ENCODE measurements at regions not wholly inside any gene's neighbourhood (a gene's known extent, or its start where the extent isn't known, plus 50 kb on each side); places are given as distances from the start of the nearest gene placed in this dataset.

DNA sequence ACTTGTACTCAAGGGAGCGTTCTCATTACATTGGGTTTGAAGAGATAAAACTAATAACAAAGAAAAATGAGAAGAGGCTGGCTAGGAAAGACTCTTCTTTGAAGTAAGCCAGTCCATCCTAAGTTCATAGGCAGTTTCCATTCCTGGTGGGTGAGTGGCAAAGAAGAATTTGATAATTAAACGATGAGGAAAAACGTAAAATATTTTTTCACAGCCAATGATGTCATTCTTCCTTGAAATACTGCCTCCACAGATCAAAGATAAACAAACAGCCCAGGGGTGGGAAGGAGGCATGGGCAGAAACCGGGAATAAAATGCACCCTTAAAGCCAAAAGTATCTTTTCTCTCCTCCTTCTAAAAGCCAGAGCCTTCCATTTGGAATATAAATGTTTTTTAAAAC is 346.6 kb downstream of the PMP22 start:
- intact Hi-C loops (cut with micrococcal nuclease) = no loop called here

DNA sequence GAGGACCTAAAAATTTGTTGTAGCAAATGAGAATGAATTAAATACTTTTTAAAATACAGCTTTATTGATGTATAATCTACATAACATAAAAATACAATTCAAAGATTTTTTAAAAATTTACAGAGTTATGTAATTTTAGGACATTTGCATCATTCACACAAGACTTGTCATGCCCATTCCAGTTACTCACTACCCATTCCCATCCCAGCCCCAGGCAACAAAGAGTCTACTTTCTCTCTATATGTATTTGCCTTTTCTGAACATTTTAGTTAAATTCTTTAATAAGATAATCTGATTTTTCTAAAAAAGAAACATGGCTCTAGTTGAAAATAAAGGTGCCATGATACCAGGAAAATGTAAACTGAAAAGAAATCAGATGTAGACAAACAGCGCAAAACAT is 354.2 kb downstream of the PMP22 start:
- intact Hi-C loops (cut with micrococcal nuclease) = no loop called here

DNA sequence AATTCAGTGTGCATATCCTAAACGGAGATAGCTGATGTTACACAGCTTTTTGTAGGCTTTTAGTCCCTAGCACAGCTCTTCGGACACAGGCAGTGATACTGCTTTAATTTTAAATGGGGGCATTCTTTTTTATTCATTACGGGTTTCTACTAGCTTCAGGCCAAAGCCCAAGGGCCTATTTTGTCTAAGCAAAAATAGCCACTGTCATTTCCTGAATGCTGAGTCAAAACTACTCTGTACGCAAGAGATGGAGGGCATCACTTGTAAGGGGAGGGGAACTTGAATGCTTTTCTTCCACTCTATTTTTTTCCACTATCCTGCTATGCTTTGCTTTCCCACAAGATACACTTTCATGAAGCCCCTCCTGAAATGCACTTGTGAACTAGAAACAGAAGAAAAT is 360.7 kb downstream of the PMP22 start:
- intact Hi-C loops (cut with micrococcal nuclease) = no loop called here

DNA sequence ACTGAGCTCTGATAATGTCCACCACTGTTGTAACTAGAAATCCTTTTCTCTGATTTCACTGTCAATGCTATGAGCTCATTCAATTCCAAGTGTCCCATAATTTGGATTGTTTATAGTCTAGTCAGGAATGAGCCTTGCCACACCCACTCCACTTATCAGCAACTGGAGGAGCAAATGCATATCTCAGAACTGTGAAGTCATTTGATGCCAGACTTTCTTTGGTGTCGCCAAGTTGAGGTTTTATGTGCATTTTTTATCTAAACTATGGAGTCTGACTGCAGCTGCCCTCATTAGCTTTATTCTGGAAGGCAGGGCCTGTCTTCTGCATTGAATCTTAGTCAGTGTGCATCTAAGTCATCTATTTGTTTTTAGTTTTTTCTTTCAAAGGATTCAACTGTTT is 361.3 kb downstream of the PMP22 start:
- intact Hi-C loops (cut with micrococcal nuclease) = no loop called here

DNA sequence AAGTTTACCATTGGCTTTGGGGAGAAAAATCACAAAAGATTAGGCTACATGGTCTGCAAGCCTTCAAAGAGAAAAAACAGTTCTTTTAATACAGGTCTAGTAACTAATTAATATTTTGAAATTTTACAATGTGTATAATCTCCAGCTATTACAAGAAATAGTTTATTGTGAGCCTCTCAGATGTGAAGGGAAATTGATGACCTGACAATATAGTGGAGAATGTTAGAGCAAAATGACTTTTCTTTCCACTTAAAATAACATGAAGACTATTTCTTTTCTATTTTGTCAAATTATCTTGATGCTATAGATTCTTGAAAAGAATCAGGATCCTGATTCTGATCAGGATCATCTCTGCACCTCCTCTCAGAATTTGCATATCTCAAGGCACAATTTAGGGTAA is 362.3 kb downstream of the PMP22 start:
- intact Hi-C loops (cut with micrococcal nuclease) = no loop called here

DNA sequence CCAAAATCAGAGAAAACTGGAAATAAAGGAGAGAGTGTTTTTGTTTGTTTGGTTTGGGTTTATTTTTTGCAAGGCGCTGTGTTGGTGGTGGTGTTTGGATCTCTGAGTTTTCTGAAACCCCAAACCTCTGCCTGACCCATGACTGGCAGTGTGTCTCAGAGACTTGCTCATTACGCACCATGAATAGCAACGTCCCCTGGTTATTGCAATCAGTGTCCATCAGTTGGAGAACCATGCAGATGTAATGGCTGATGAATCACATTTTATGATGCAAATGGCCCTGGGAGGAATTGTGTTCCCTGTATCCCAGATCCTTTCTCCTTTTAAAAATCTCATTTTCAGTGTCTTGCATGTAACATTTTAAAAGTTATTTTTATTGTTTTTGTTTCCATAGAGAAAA is 362.8 kb downstream of the PMP22 start:
- intact Hi-C loops (cut with micrococcal nuclease) = no loop called here

DNA sequence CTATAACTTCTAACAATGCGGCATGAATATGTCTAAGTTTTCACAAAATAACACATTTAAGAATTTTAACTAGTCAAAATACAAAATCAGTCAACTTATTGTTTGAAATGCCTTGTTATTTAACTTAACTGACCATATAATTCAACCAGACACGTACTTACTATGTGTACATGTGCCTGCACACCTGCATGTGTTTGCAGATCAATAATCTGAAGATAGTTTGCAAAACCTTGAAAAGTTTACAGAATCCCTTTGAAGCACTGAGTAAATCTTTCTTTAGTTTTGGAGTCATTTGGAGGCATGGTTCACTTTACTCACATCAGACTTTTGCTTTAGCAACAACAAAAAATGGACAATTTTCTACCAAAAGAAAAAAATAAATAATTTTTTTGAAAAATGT is 363.8 kb downstream of the PMP22 start:
- intact Hi-C loops (cut with micrococcal nuclease) = no loop called here

DNA sequence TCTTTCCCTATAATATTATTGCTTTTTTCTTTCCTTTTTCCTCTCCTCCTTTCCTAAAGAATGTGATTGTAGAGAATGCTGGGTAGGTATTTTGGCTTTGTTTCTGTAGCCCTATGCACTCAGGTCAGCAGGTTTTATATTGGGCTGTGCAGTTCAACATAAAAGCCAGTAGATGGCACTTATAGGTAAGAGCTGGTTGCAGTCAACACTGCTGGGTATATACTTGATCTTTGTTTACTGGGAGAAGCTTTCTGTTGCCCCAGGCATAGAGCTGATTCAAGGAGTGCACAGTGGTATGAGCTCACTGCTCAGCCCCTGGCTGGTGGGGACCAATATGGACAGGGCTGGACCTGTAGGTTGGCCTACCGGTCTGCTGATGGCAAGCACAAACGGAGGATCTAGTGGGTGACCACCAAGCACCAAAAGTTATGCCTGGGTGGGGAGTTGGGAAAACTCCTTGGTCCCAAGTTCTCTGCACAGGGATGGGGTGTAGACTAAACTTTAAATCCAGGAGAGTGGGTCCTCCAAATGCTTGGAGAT is 378.9 kb downstream of the PMP22 start:
- intact Hi-C loops (cut with micrococcal nuclease) = no loop called here

DNA sequence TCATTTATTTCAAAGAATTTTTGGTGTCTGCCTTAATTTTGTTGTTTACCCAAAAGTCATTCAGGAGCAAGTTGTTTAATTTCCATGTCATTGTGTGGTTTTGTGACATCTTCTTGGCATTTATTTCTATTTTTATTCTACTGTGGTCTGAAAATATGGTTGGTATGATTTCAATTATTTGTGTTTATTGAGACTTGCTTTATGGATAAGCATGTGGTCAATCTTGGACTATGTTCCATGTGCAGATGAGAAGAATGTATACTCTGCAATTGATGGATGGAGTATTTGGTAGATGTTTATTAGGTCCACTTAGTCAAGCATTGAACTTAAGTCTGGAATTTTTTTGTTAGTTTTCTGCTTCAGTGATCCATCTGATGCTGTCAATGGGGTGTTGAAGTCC is 383.0 kb downstream of the PMP22 start:
- intact Hi-C loops (cut with micrococcal nuclease) = no loop called here

DNA sequence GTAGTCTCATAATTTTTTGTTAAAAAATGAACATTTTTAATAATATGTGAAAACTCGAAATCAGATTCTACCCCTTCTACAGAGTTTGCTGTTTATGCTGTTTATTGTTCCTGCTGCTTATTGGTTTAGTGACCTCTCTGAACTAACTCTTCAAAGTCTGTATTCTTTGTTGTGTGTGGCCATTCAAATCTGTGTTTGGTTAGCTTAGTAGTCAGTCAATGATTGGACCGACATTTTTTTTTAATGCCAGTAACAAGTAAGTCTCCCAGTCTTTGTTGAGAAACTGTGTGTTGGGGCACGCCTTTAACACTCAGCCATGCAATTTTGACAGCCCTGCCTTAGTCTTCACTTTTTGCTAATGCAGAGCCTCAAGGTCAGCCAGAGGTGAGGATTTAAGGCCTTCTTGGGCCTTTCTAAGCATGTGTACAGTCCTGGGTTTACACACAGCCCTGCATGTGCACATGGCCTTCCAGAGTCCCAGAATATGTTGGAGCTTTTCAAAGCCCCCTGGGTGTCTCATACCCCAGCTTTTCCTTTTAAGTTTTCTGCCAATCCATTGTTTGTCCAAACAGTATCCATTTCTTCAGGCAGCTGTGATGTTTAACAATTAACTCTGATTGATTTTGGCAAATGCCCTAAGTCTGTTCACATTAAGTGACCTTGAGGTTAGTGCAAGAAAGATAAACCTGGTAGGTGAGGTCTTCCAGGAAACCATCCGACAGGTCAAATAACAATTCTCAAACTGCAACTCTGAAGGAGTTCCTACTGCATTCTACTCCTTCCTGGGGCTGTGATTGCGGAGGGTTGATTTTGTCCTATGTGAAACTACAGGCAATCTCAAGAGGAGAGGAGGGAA is 389.3 kb downstream of the PMP22 start:
- intact Hi-C loops (cut with micrococcal nuclease) = no loop called here

DNA sequence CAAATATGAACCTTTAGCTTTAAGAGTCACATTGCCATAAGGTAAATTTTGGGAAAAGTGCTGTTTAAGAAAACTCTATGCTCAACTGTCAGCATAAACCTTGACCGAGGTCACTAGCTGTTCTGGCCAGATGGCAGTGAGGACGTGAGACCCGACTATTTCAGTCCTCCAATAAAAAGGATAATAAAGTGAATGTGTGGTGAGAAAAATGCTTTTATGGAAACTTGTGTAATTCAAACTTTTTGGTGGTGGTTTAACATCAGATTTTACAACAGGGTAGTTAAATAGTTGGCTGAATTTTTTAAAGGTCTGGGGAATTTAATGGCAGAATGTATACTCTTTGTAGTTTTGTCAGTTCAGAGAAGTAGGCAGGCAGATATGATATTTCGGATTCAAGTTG is 391.1 kb downstream of the PMP22 start:
- intact Hi-C loops (cut with micrococcal nuclease) = no loop called here

DNA sequence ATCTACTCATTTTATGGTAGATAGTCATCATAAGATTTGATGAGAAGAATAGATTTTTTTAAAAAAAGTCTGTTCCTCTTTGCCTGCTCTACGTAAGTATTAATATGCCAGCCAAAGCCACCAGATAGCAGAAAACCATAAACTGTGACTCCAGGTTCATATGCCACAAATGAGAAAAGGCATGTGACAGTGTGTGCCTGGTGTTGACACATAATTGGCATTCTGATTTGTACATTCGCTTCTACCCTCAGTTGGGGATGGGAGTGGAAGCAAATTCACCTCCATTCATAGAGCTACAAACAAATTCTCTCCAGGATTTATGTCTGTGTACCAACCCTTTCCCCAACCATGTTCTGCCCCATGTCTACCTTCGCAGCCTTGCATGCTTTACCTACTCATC is 391.6 kb downstream of the PMP22 start:
- intact Hi-C loops (cut with micrococcal nuclease) = no loop called here

DNA sequence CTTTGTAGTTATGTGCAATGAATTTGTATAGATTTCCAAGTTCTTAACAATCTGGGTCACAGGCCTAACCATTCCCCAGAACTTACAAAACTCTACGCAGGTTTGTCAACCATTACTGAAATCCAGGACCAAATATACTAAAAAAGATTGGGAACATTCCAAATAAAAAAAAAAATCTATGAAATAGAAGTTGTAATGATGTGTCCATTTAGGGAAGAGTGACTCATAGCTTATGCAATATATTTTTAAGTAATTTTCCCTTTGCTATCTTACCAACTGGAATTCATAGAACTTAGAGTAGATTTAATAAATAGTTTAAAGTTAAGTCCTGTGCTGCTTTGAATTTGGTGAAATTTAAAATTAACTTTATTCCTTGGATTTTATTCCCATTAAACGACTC is 393.2 kb downstream of the PMP22 start:
- intact Hi-C loops (cut with micrococcal nuclease) = no loop called here

DNA sequence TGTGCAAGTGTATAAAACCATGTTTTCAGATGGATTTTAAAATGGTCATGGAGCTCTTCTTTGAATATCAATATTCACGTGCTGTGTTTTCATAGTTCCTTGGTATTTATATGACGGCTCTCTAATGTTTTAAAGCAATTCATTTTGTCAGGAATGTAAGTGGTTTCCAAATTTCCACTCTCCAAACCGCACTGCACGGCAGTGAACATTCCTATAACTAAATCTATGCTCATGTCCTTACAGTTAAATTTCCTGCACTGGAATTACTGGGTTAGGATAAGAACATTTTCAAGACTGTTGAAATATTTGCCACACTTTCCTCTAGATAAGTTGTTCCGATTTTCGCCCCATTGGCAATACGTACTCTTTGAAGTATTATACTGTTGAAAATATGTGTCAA is 398.9 kb downstream of the PMP22 start:
- intact Hi-C loops (cut with micrococcal nuclease) = no loop called here

DNA sequence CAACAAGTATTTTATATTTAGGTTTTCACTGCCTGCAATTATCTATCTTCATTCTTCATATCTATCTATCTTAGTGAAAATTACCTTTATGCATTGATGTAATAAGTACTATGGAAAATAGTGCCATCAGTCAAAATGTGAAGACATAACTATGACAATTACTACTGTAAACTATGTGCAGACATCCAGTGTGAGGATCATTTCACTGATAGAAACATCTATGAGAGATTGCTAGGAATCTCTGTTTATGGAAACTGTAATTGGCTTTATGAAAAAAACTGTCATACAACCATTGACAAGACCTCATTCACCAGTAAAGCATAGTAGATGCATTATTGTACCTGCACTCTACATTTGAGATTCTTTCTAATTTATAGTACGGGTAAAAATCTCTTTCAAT is 401.0 kb downstream of the PMP22 start:
- intact Hi-C loops (cut with micrococcal nuclease) = no loop called here

DNA sequence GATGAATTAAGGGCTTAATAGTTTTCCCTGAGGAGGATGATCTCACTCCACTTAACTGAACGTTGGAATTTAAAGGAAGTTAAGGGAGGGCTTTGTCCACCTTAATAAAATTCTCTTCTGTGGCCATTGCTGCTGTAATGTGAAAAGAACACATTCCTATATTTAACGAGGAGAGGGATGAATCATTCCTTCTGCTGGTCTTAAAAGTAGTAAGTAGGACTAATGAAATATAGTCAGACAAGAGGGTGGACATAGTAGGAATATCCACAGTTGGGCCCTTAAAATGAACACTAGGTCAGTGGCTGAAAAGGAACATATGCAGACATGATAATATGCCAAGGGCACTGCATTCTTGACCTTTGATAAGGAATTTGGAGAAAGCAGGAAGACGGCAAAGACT is 405.6 kb downstream of the PMP22 start:
- intact Hi-C loops (cut with micrococcal nuclease) = no loop called here

DNA sequence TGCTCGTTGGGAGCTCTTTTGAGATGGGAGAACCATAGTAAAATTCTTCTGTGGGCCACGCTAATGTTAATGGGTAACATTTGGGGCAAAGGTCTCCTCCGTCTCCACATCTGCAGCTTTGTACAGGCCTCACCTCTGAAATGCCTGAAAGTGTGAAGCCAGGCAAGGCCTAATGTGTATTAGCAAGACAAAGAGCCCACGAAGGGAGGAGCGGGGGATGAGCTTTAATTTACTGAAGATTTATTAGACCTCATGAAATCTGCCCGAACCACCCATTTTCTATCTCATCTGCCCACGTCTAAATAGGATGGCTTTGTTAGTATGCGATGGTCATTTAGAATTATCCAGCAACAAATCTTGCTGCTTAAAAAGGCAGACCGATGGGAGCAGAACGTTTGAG is 408.9 kb downstream of the PMP22 start:
- intact Hi-C loops (cut with micrococcal nuclease) = no loop called here

DNA sequence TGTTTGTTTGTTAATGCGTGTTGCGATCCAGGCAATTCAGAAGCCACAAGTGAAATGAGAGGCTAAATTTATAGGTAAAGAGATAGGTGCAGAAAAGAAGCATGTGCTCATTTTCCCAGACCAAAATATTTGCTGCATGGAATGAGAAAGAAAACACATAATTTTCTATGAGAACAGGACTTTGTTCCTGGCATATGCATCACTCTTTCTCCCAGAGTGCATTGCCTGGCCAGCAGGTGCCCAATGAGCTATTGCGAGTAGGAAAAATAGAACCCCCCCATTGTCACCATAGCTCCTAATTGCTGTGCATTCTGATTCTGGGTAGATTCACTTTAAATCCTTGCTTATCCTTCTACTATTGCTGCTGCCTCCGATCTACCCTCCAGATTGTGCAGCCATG is 410.4 kb downstream of the PMP22 start:
- intact Hi-C loops (cut with micrococcal nuclease) = no loop called here

DNA sequence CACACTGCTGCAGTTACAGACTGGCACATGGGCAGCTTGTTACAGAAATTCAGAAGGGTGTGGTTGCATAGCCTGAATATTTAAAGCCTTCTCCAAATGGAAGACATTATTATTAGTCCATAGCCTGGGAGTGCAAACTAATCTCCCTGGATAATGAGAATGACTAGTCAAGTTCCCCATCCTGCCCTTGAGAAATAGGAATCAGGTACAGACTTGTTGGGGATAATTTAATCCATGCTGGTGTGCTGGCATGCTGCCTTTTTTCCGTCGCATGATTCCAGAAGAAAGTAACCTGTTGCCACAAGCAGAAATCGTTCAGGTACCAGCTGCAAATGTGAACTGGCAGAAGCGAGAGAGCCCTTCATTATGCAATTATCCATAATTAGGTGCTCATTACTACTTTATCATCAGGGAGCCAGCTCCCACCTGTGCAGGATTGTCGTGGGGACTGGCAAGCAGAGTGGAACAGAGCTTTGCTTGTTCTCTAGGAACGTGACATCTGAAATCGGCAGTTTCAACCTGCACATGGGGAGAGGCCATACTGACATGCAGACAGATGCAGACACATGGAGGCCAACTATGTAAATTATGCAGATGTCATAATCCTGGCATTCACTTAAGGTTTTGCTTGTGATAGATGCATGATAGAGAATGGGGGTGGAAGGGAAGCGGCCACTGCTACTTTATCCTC is 419.4 kb downstream of the PMP22 start:
- intact Hi-C loops (cut with micrococcal nuclease) = no loop called here

DNA sequence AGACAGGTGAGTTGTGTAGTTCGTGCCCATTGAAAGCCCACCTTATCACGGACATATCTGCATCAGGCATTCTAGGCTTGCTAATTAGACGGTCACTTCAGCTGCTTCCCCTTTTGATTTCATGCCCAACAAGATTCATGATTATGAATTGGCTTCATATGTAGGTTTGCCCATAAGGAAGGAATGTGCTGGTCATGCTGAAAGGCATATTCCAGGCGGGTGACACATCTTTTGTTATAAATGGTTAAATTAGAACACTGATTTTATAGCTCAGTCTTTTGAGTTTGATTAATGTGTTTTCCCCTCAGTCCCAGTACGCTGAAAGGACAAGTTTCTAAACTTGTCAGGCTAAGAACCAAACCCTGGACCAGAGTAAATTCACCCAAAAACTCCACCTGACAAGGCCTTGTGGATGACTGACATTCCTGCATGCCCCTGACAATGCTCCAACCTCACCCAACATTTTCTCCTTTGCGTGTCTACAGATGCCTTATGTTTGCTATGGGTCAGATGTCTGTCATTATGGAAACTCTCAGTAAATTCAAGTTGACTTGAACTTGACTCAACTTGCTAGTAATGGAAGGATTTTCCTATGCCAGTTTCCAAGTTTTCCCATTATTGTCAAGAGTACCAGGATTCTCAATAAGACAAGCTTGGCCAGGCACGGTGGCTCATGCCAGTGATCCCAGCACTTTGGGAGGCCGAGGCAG is 421.9 kb downstream of the PMP22 start:
- intact Hi-C loops (cut with micrococcal nuclease) = no loop called here

DNA sequence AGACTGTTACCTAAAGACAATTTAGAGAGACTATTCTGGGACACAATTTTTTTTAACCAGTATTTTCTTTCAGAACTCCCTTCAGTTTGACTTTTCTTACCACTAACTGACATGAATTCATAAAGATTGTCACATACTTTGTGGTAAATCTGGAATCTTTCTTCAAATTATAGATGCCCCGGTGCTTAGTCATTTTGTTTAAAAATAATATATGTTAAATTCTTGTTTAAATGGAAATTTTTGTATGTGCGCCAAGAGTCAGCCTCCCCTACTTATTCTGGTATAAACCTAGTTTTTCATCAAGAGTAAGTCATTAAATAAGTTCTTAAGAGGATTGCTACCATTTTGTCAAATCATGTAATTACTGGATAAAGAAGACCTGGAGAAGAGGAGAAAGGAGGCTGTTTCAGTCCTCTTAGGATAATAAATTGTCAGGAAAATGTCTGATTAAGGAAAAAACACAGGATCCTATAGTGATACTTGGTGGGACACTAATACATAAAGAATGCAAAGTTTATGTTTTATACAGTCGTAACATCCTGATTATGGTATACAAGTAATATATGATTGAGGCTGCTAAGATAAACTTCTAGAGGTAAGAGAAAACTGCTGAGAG is 424.4 kb downstream of the PMP22 start:
- intact Hi-C loops (cut with micrococcal nuclease) = no loop called here

DNA sequence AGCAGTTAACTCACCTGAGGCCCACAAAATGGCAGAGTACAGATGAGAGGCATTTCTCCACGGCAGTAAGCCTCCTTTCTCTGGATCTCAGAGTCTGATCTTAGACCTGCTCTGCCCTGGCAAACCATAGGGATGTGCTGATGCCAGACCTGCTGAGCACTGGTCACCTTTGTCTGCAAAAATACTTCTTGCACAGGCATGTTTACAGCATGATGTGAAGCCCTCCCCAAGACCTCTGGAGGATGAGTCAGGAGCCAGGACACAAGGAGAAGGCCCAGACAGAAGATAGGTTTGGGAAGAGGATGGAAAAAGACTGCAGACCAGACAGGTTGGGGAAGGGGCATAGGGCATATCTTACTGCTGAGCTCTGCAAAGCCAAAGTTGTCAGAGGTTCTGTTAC is 426.6 kb downstream of the PMP22 start:
- intact Hi-C loops (cut with micrococcal nuclease) = no loop called here

All from T-helper 1 cell treated with Interleukin-12 subunit alpha and Interleukin-12 subunit beta and Interleukin-4 antibody, amounts not matched to agents 30 ng/mL and 1 ng/mL, for 36 hours (primary cell).